HCT116 (cell line): ENCODE measurements at regions not wholly inside any gene's neighbourhood (a gene's known extent, or its start where the extent isn't known, plus 50 kb on each side); places are given as distances from the start of the nearest gene placed in this dataset.

ENCODE experiments used
- ATAC-seq: fragments of 200-7000 bp; cut with Tn5 transposase; 2 replicates; pipeline ENCODE4 v1.9.1; 2020; ENCODE audit warnings: mild to moderate bottlenecking, moderate library complexity
- BruUV-seq: library from RNA; stranded (reverse); fragments of 400-500 nt; replicated peaks from 2 replicates; lab custom pipeline; 2021; lab: Mats Ljungman, UMichigan
- CTCF ChIA-PET: fragments of 300-600 bp; sonication (Branson Sonifier 250); formaldehyde crosslinking; loops from one replicate; lab custom pipeline; 2021; ENCODE audit warnings: antibody characterized with exemption; lab: Charles Lee
- POLR2A ChIA-PET: fragments of 300-600, 350-600 bp; sonication (Branson Sonifier 250); formaldehyde crosslinking; loops from one replicate; lab custom pipeline; 2021; ENCODE audit warnings: antibody characterized with exemption; lab: Charles Lee
- RAD21 ChIA-PET, 2 experiments: fragments of 300-600 bp; sonication (Branson Sonifier 250); formaldehyde crosslinking; loops; one replicate each; lab custom pipeline; 2023; ENCODE audit warnings: low total read pairs in 2 of 2; ENCODE audit not compliant: uncharacterized antibody in 2 of 2, unreplicated experiment in 2 of 2, low non-redundant PET in 1 of 2; lab: Charles Lee
- DNase-seq: peaks from one replicate; pipeline ENCODE4 v3.0.0-alpha.2; 2010; ENCODE audit warnings: low read depth, low spot score
- H2AFZ ChIP-seq: fragments of 200-600 bp; shearing (Covaris generic), sonication (generic); 2 replicates; pipeline ENCODE4 v1.6.1; 2017; ENCODE audit warnings: low read depth, mixed run types, mixed read lengths, antibody characterized with exemption, low read length; ENCODE audit not compliant: poor library complexity, severe bottlenecking
- H3K27ac ChIP-seq: 2 replicates; pipeline ENCODE4 v1.5.1; 2012; ENCODE audit warnings: low read depth, low read length
- H3K27me3 ChIP-seq: fragments of 200-600 bp; sonication (generic); 2 replicates; pipeline ENCODE4 v1.6.1; 2016; ENCODE audit warnings: mixed run types, low read length, mixed read lengths; ENCODE audit not compliant: insufficient read depth
- H3K36me3 ChIP-seq, 2 experiments: fragments of 200-500 bp in 1 of 2; fragments of 200-600 bp in 1 of 2; sonication (Bioruptor generic) in 1 of 2; sonication (generic) in 1 of 2; 2 replicates each; pipeline versions ENCODE4 v1.5.1 to v1.6.1; 2014 to 2016; ENCODE audit warnings: low read length in 2 of 2, inconsistent platforms in 1 of 2, mixed read lengths in 1 of 2, mixed run types in 1 of 2; ENCODE audit not compliant: insufficient read depth in 2 of 2, control insufficient read depth in 1 of 2
- H3K4me1 ChIP-seq, 2 experiments: fragments of 200-600 bp in 1 of 2; sonication (generic) in 1 of 2; 2 replicates each; pipeline versions ENCODE4 v1.5.1 to v1.6.1; 2012 to 2017; ENCODE audit warnings: low read length in 2 of 2, inconsistent platforms in 1 of 2, mild to moderate bottlenecking in 1 of 2, mixed read lengths in 1 of 2, mixed run types in 1 of 2, moderate library complexity in 1 of 2; ENCODE audit not compliant: insufficient read depth in 2 of 2, control insufficient read depth in 1 of 2
- H3K4me2 ChIP-seq: fragments of 200-600 bp; sonication (generic); 2 replicates; pipeline ENCODE4 v1.6.1; 2017; ENCODE audit warnings: mixed run types, low read length, mixed read lengths
- H3K4me3 ChIP-seq, 2 experiments: fragments of 200-600 bp in 1 of 2; sonication (generic) in 1 of 2; replicated peaks in 1 of 2; 2 replicates each; pipeline ENCODE4 v1.5.1; 2011 to 2016; ENCODE audit warnings: low read length in 2 of 2, control low read depth in 1 of 2, low read depth in 1 of 2, mild to moderate bottlenecking in 1 of 2, mixed read lengths in 1 of 2, mixed run types in 1 of 2
- H3K79me2 ChIP-seq: fragments of 200-600 bp; sonication (generic); 2 replicates; pipeline ENCODE4 v1.6.1; 2017; ENCODE audit warnings: mild to moderate bottlenecking, mixed run types, low read length, moderate library complexity, mixed read lengths; ENCODE audit not compliant: insufficient read depth
- H3K9ac ChIP-seq: fragments of 200-600 bp; sonication (generic); 2 replicates; pipeline ENCODE4 v1.6.1; 2016; ENCODE audit warnings: low read length, mixed read lengths
- H3K9me2 ChIP-seq: fragments of 200-600 bp; sonication (generic), shearing (Covaris generic); 2 replicates; pipeline ENCODE4 v1.6.1; 2017; ENCODE audit warnings: mixed run types, mild to moderate bottlenecking, moderate library complexity; ENCODE audit not compliant: insufficient read depth
- H3K9me3 ChIP-seq, 2 experiments: fragments of 200-500 bp in 1 of 2; fragments of 200-600 bp in 1 of 2; sonication (Bioruptor generic) in 1 of 2; sonication (generic) in 1 of 2; 2 replicates each; pipeline ENCODE4 v1.6.1; 2014 to 2017; ENCODE audit warnings: low read length in 2 of 2, mixed read lengths in 2 of 2, inconsistent platforms in 1 of 2, low read depth in 1 of 2, mild to moderate bottlenecking in 1 of 2, mixed run types in 1 of 2, moderate library complexity in 1 of 2; ENCODE audit not compliant: control insufficient read depth in 1 of 2, insufficient read depth in 1 of 2
- H4K20me1 ChIP-seq: fragments of 200-600 bp; sonication (generic), shearing (Covaris generic); 2 replicates; pipeline ENCODE4 v1.6.1; 2017; ENCODE audit warnings: mixed run types, mild to moderate bottlenecking, moderate library complexity; ENCODE audit not compliant: insufficient read depth
- ATF3 ChIP-seq: IDR thresholded peaks from 2 replicates; pipeline ENCODE4 v1.6.1; 2012
- CBX3 ChIP-seq: IDR thresholded peaks from 2 replicates; pipeline ENCODE4 v1.6.1; 2012; ENCODE audit warnings: low read depth
- CTCF ChIP-seq, 3 experiments: fragments of 200-600 bp in 1 of 3; sonication (generic) in 1 of 3; IDR thresholded peaks in 2 of 3; conservative IDR thresholded peaks in 1 of 3; 2 replicates each; pipeline ENCODE4 v1.5.1; 2012 to 2017; ENCODE audit warnings: low read depth in 2 of 3, low read length in 2 of 3, antibody characterized with exemption in 1 of 3, borderline replicate concordance in 1 of 3, control low read depth in 1 of 3, mild to moderate bottlenecking in 1 of 3, mixed read lengths in 1 of 3, mixed run types in 1 of 3, moderate library complexity in 1 of 3; ENCODE audit not compliant: insufficient read depth in 1 of 3
- EGR1 ChIP-seq: IDR thresholded peaks from 2 replicates; pipeline ENCODE4 v1.6.1; 2012; ENCODE audit warnings: low read depth
- EZH2 ChIP-seq: fragments of 200-600 bp; sonication (generic); IDR thresholded peaks from 2 replicates; pipeline ENCODE4 v1.6.1; 2017; ENCODE audit warnings: antibody characterized with exemption, mixed run types
- JUND ChIP-seq: IDR thresholded peaks from 2 replicates; pipeline ENCODE4 v1.6.1; 2012
- POLR2AphosphoS5 ChIP-seq: IDR thresholded peaks from 2 replicates; pipeline ENCODE4 v1.6.1; 2011; ENCODE audit warnings: mild to moderate bottlenecking, low read depth, low read length, moderate library complexity
- RAD21 ChIP-seq: IDR thresholded peaks from 2 replicates; pipeline ENCODE4 v1.6.1; 2012; ENCODE audit warnings: low read depth, mild to moderate bottlenecking
- SIN3A ChIP-seq: IDR thresholded peaks from 2 replicates; pipeline ENCODE4 v1.6.1; 2012; ENCODE audit warnings: low read depth
- SP1 ChIP-seq: IDR thresholded peaks from 2 replicates; pipeline ENCODE4 v1.6.1; 2012; ENCODE audit warnings: low read depth
- SRF ChIP-seq: IDR thresholded peaks from 2 replicates; pipeline ENCODE4 v1.6.1; 2012; ENCODE audit warnings: low read depth
- TCF7L2 ChIP-seq: IDR thresholded peaks from 2 replicates; pipeline ENCODE4 v1.7.0; 2011; ENCODE audit warnings: borderline replicate concordance, inconsistent platforms; ENCODE audit not compliant: insufficient read depth, insufficient read length; ENCODE audit errors: extremely low read depth
- ZBTB33 ChIP-seq: IDR thresholded peaks from 2 replicates; pipeline ENCODE4 v1.6.1; 2011; ENCODE audit warnings: mild to moderate bottlenecking, low read length, moderate library complexity; ENCODE audit not compliant: insufficient replicate concordance; ENCODE audit errors: extremely low read depth
- intact Hi-C: fragments of 100-400 bp; cut with micrococcal nuclease; formaldehyde crosslinking; loops from 2 replicates; pipeline ENCODE4 v1.10.0; 2022

GRCh38 chr2:57886161-57886786, 160.3 kb upstream of the VRK2 start:
- H3K27ac ChIP-seq, result no peak overlapping the region
- no peak for TF ChIP-seq CBX3
- no peak for TF ChIP-seq SP1
- TF ChIP-seq SRF, result no peak
- TF ChIP-seq POLR2AphosphoS5, result no peak
- no peak for TF ChIP-seq RAD21
- TF ChIP-seq SIN3A, result no peak
- no peak for TF ChIP-seq CTCF (IDR thresholded peaks at IDR 0.05 in 2 of 3, conservative IDR thresholded peaks at IDR 0.05 in 1 of 3; ENCODE audit: borderline replicate concordance in 1 of 3, insufficient read depth in 1 of 3, low read depth in 2 of 3, low read length in 2 of 3)
- no peak for TF ChIP-seq JUND
- no peak for TF ChIP-seq EZH2
- TF ChIP-seq ZBTB33, result no peak
- no peak for TF ChIP-seq EGR1
- TF ChIP-seq ATF3, result no peak
- TF ChIP-seq TCF7L2, result no peak
- ChIA-PET RAD21 (no interaction called here), CTCF (no interaction called here), POLR2A (no interaction called here)
- intact Hi-C loops, result no loop called here
- no peaks in the 10 kb centered on the region for H3K36me3 ChIP-seq
- H3K4me2 ChIP-seq, result no peak overlapping the region
- no peak for ATAC-seq
- H3K27me3 ChIP-seq, result no peaks in the 10 kb centered on the region
- H3K9ac ChIP-seq, result no peak overlapping the region
- no peak overlapping the region for H2AFZ ChIP-seq
- BruUV-seq, result no TSS peak
- no peak overlapping the region for H3K4me3 ChIP-seq
- H4K20me1 ChIP-seq, result no peaks in the 10 kb centered on the region
- H3K79me2 ChIP-seq, result no peaks in the 10 kb centered on the region
- H3K9me2 ChIP-seq, result no peaks in the 10 kb centered on the region
- H3K9me3 ChIP-seq, result no peaks in the 10 kb centered on the region
- no peak for DNase-seq
- H3K4me1 ChIP-seq, result peaks cover 11 to 23% of the 10 kb centered on the region in 2 experiments; a peak in 3 of 4 replicates
